ENCODE measurements at regions not wholly inside any gene's neighbourhood (a gene's known extent, or its start where the extent isn't known, plus 50 kb on each side); places are given as distances from the start of the nearest gene placed in this dataset.

DNA sequence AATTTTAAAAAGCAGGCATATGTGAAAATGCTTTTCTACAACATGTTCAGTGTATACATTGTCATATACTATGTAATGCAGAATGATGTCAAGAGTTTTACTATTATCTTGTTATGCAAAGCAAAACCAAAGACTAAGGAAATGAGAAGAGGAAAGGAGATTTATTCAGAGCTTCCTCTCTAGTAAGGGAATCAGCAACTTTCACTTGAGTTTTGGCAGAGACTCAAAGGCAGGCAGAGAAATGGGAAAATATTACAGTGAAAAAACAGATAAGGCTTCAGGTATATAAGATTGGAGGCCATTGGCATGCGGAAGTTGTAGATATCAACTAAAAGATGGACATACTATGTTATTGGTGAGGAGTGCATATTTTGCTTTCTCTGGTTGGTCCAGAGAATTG is 512.0 kb upstream of the PCDH20 start:
- TF ChIP-seq, protein P1, sequence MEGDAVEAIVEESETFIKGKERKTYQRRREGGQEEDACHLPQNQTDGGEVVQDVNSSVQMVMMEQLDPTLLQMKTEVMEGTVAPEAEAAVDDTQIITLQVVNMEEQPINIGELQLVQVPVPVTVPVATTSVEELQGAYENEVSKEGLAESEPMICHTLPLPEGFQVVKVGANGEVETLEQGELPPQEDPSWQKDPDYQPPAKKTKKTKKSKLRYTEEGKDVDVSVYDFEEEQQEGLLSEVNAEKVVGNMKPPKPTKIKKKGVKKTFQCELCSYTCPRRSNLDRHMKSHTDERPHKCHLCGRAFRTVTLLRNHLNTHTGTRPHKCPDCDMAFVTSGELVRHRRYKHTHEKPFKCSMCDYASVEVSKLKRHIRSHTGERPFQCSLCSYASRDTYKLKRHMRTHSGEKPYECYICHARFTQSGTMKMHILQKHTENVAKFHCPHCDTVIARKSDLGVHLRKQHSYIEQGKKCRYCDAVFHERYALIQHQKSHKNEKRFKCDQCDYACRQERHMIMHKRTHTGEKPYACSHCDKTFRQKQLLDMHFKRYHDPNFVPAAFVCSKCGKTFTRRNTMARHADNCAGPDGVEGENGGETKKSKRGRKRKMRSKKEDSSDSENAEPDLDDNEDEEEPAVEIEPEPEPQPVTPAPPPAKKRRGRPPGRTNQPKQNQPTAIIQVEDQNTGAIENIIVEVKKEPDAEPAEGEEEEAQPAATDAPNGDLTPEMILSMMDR (IDR thresholded peaks at IDR 0.05): no peak
- TF ChIP-seq POLR2A (IDR thresholded peaks at IDR 0.05): no peak

All from prostate gland (tissue), 2 donors.